IPS-18a (cell line): ENCODE measurements at regions not wholly inside any gene's neighbourhood (a gene's known extent, or its start where the extent isn't known, plus 50 kb on each side); places are given as distances from the start of the nearest gene placed in this dataset.
"Not testable (repeated sequence)": the region's sequence is repeated elsewhere in the genome, so short reads cannot be mapped to it uniquely, and the experiment has no call there.

Experiments
- H3K27ac ChIP-seq: one replicate; pipeline ENCODE4 v1.5.1; 2013; ENCODE audit warnings: low read length
- H3K27me3 ChIP-seq: one replicate; pipeline ENCODE4 v1.6.1; 2013; ENCODE audit warnings: mild to moderate bottlenecking, low read length; ENCODE audit not compliant: control insufficient read depth, insufficient read depth
- H3K36me3 ChIP-seq: one replicate; pipeline ENCODE4 v1.6.1; 2013; ENCODE audit warnings: low read depth, low read length; ENCODE audit not compliant: control insufficient read depth
- H3K4me1 ChIP-seq: one replicate; pipeline ENCODE4 v1.6.1; 2013; ENCODE audit warnings: low read depth, low read length; ENCODE audit not compliant: control insufficient read depth
- H3K4me3 ChIP-seq: one replicate; pipeline ENCODE4 v1.5.1; 2013; ENCODE audit warnings: low read length
- H3K9ac ChIP-seq: one replicate; pipeline ENCODE4 v1.6.1; 2013; ENCODE audit warnings: mild to moderate bottlenecking, low read length, moderate library complexity
- H3K9me3 ChIP-seq: one replicate; pipeline ENCODE4 v1.6.1; 2013; ENCODE audit warnings: low read depth, low read length; ENCODE audit not compliant: control insufficient read depth

DNA sequence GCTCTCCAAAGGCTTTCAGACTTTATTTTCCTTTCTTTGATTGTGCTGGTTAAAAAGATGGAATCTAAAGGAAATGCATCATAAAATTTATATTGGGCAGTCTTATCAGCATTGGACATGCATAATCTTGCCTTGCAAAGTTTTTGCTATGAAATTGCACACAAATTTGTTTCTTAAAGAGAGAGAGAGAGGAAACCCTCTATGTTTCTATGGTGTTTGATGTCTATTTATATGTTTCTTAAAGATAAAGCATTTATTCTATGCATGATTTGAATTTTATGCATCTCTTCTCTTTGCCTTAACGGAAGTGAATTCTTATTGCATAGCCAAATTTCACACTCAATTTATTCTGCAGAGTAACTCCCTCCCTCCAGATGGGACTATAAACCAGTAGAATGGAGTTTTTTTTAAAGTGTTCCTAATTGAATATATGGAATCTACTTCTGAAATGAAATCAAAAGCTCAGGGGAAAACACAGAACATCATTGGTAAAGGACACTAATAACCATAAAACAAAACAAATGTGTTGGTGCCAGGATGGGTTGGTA, 83.5 kb upstream of the PPARGC1A start:
- no peaks in the 10 kb centered on the region for H3K27me3 ChIP-seq
- no peak overlapping the region for H3K9ac ChIP-seq
- peaks cover 36% of the 10 kb centered on the region for H3K4me1 ChIP-seq
- no peak overlapping the region for H3K4me3 ChIP-seq
- no peaks in the 10 kb centered on the region for H3K36me3 ChIP-seq
- no peak overlapping the region for H3K27ac ChIP-seq
- no peaks in the 10 kb centered on the region for H3K9me3 ChIP-seq

DNA sequence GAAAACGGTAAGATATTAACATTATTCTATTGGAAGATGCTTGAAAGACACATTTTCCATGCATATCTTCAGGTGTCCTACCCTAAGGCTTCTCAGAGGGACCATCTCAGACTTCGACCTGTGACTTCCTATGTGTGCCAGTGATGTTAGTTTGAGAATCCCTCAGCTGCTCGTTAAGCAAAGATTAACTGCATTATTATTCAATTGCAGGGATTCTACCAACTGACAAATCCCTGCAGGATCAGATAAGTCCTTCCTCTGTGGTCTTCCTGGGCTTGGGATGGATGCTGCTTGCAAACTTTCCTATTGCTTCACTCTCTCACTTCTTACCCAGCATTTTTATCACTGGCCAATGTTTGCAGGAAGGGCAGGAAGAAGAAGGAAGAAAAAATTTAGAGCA, 83.0 kb upstream of the PPARGC1A start:
- H3K9me3 ChIP-seq: no peaks in the 10 kb centered on the region
- H3K27ac ChIP-seq: no peak overlapping the region
- no peak overlapping the region for H3K4me3 ChIP-seq
- H3K4me1 ChIP-seq: peaks cover 30% of the 10 kb centered on the region
- H3K9ac ChIP-seq: no peak overlapping the region
- H3K27me3 ChIP-seq: no peaks in the 10 kb centered on the region
- no peaks in the 10 kb centered on the region for H3K36me3 ChIP-seq

DNA sequence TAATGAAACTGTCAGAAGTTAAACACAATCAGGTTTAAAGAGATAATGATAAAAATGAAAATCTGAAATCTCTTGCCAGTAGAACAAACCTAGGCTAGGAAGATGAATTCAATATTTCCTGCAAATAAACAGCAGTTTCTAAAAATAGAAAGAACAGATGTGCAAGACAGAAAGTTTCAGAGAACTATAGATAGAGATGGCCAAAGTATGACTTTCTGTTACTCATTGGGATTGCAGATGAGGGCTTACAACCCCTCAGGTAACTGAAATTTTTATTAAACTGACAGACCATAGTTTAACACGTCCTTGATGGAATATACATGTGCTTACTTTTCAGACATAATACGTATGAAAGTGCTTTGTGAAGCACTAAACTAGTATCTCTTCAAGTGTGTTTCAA, 82.3 kb upstream of the PPARGC1A start:
- no peak overlapping the region for H3K9ac ChIP-seq
- no peak overlapping the region for H3K27ac ChIP-seq
- peaks cover 27% of the 10 kb centered on the region for H3K4me1 ChIP-seq
- no peaks in the 10 kb centered on the region for H3K27me3 ChIP-seq
- no peaks in the 10 kb centered on the region for H3K9me3 ChIP-seq
- H3K36me3 ChIP-seq: no peaks in the 10 kb centered on the region
- no peak overlapping the region for H3K4me3 ChIP-seq

- H3K4me3 ChIP-seq: no peak overlapping the region
- H3K9me3 ChIP-seq: no peaks in the 10 kb centered on the region
- no peak overlapping the region for H3K27ac ChIP-seq
- no peak overlapping the region for H3K9ac ChIP-seq
- peaks cover 27% of the 10 kb centered on the region for H3K4me1 ChIP-seq
- no peaks in the 10 kb centered on the region for H3K36me3 ChIP-seq
- H3K27me3 ChIP-seq: no peaks in the 10 kb centered on the region
These were observed 80.5 kb upstream of the PPARGC1A start for GRCh38 chr4:23970201-23970850.

GRCh38 chr4:23969635-23970145, 79.8 kb upstream of the PPARGC1A start:
- Histone ChIP-seq H3K36me3 (no peaks in the 10 kb centered on the region), H3K4me1 (peaks cover 27% of the 10 kb centered on the region), H3K27ac (no peak overlapping the region), H3K27me3 (no peaks in the 10 kb centered on the region), H3K9ac (no peak overlapping the region), H3K4me3 (no peak overlapping the region), H3K9me3 (no peaks in the 10 kb centered on the region)

GRCh38 chr4:23967281-23967680, 77.4 kb upstream of the PPARGC1A start:
- Histone ChIP-seq H3K9me3 (no peaks in the 10 kb centered on the region), H3K9ac (no peak overlapping the region), H3K4me3 (no peak overlapping the region), H3K27ac (no peak overlapping the region), H3K4me1 (peaks cover 15% of the 10 kb centered on the region), H3K36me3 (no peaks in the 10 kb centered on the region), H3K27me3 (no peaks in the 10 kb centered on the region)

GRCh38 chr4:23966725-23967124, 76.9 kb upstream of the PPARGC1A start:
- peaks cover 15% of the 10 kb centered on the region for H3K4me1 ChIP-seq
- no peak overlapping the region for H3K4me3 ChIP-seq
- no peak overlapping the region for H3K27ac ChIP-seq
- H3K9ac ChIP-seq: no peak overlapping the region
- no peaks in the 10 kb centered on the region for H3K36me3 ChIP-seq
- H3K9me3 ChIP-seq: no peaks in the 10 kb centered on the region
- no peaks in the 10 kb centered on the region for H3K27me3 ChIP-seq

DNA sequence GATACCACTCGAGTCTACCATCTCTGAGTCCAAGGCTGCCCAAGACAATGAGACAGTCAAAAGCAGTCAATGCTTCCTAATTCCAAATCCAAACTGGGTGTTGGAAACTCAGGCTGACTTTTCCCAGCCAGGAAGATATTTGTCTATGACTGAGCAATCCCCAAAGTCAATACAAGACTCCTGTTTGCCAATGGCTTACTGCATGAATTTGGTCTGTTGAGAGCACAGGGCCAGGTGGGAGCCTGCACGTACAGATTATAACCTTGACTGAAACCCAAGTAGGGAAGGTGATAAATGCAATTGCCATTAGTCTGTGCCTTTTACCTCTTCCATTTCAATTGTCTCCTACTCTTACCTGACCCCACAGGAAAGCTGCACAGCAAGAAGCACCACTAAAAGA, 72.6 kb upstream of the PPARGC1A start:
- H3K9me3 ChIP-seq: no peaks in the 10 kb centered on the region
- H3K4me3 ChIP-seq: no peak overlapping the region
- no peak overlapping the region for H3K9ac ChIP-seq
- H3K4me1 ChIP-seq: no peaks in the 10 kb centered on the region
- H3K27ac ChIP-seq: no peak overlapping the region
- no peaks in the 10 kb centered on the region for H3K36me3 ChIP-seq
- no peaks in the 10 kb centered on the region for H3K27me3 ChIP-seq

- H3K9me3 ChIP-seq, H3K9ac ChIP-seq, H3K27ac ChIP-seq, H3K27me3 ChIP-seq, H3K4me3 ChIP-seq, H3K36me3 ChIP-seq, H3K4me1 ChIP-seq: not testable (repeated sequence)
These were observed 71.5 kb upstream of the PPARGC1A start for GRCh38 chr4:23961395-23961794.

- Histone ChIP-seq H3K4me1 (no peaks in the 10 kb centered on the region), H3K4me3 (no peak overlapping the region), H3K9ac (no peak overlapping the region), H3K9me3 (no peaks in the 10 kb centered on the region), H3K36me3 (no peaks in the 10 kb centered on the region), H3K27me3 (no peaks in the 10 kb centered on the region), H3K27ac (no peak overlapping the region)
These were observed 69.7 kb upstream of the PPARGC1A start for GRCh38 chr4:23959396-23960148.

DNA sequence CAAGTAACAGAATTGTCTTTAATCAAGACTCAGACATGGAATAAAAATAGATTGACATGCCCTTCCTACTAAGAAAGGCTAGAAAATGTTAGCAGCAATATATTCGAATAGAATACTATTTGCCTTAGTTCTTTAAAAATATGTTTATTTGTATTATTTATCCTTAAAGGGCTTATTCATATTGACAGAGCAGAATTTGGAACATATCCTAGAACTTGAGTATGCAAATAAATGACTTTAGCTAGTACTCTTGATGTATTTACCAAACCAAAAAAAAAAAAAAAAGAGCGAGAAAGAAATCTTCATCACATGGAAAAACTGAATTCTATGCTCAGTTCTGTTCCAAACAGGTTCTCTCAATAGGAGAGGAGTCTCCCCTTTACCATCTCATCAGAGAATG, 68.9 kb upstream of the PPARGC1A start:
- H3K4me1 ChIP-seq: no peaks in the 10 kb centered on the region
- no peak overlapping the region for H3K4me3 ChIP-seq
- no peaks in the 10 kb centered on the region for H3K27me3 ChIP-seq
- no peaks in the 10 kb centered on the region for H3K9me3 ChIP-seq
- H3K27ac ChIP-seq: no peak overlapping the region
- H3K9ac ChIP-seq: no peak overlapping the region
- no peaks in the 10 kb centered on the region for H3K36me3 ChIP-seq

GRCh38 chr4:23957465-23957864, 67.6 kb upstream of the PPARGC1A start:
- H3K27me3 ChIP-seq: no peaks in the 10 kb centered on the region
- no peaks in the 10 kb centered on the region for H3K9me3 ChIP-seq
- H3K36me3 ChIP-seq: no peaks in the 10 kb centered on the region
- H3K4me3 ChIP-seq: no peak overlapping the region
- H3K4me1 ChIP-seq: no peaks in the 10 kb centered on the region
- H3K9ac ChIP-seq: no peak overlapping the region
- H3K27ac ChIP-seq: no peak overlapping the region
